RWPE2 (cell line): ENCODE measurements at regions not wholly inside any gene's neighbourhood (a gene's known extent, or its start where the extent isn't known, plus 50 kb on each side); places are given as distances from the start of the nearest gene placed in this dataset.

Experiments used
- ATAC-seq: fragments of 200-7000 bp; cut with Tn5 transposase; 3 replicates; pipeline ENCODE4 v1.9.1; 2021; ENCODE audit warnings: low read depth
- DNase-seq: peaks from one replicate; pipeline ENCODE4 v3.0.0-alpha.2; 2020; ENCODE audit warnings: low spot score
- H3K27ac ChIP-seq: fragments of 450-650 bp; 2 replicates; pipeline ENCODE4 v1.5.1; 2017; ENCODE audit warnings: mild to moderate bottlenecking; ENCODE audit not compliant: poor library complexity, severe bottlenecking
- H3K27me3 ChIP-seq: fragments of 250-450 bp; sonication (Bioruptor Pico); 2 replicates; pipeline ENCODE4 v1.5.1; 2021; ENCODE audit warnings: mild to moderate bottlenecking, moderate library complexity; ENCODE audit not compliant: insufficient read depth, poor library complexity, severe bottlenecking
- H3K36me3 ChIP-seq: fragments of 250-450 bp; sonication (Bioruptor Pico); 2 replicates; pipeline ENCODE4 v1.5.1; 2020; ENCODE audit warnings: low read depth, mild to moderate bottlenecking, moderate library complexity
- H3K4me1 ChIP-seq: fragments of 250-450 bp; sonication (Bioruptor Pico); 2 replicates; pipeline ENCODE4 v1.5.1; 2021; ENCODE audit warnings: mild to moderate bottlenecking, moderate library complexity; ENCODE audit not compliant: insufficient read depth, poor library complexity, severe bottlenecking
- H3K4me3 ChIP-seq: fragments of 250-450 bp; sonication (Bioruptor Pico); 2 replicates; pipeline ENCODE4 v1.5.1; 2021; ENCODE audit warnings: mild to moderate bottlenecking, moderate library complexity; ENCODE audit not compliant: severe bottlenecking
- H3K9me3 ChIP-seq: fragments of 250-450 bp; sonication (Bioruptor Pico); 2 replicates; pipeline ENCODE4 v1.5.1; 2021; ENCODE audit warnings: mild to moderate bottlenecking, moderate library complexity; ENCODE audit not compliant: severe bottlenecking
- TF ChIP-seq, protein P1 (sequence below): fragments of 450-650 bp; IDR thresholded peaks from one replicate; pipeline ENCODE4 v1.5.1; 2017; ENCODE audit warnings: mild to moderate bottlenecking, moderate library complexity; ENCODE audit not compliant: poor library complexity, severe bottlenecking

DNA sequence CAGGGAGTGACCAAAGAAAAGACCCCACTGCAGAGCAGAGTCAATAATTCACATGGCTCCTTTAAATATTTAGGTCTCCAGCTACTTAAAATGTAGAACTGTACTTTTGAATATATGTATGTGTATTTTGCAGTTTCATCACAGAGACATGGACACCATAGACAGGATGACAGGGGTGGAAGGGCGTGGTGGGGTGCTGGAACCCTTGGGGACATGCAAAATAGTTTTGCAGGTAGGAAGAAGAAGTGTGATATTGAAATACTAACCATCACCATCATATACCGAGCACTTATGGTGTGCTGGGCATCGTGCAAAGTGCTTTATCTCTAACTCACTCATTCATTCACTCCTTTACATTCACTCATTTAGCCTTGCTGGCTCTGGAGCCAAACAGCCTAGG lies 72.5 kb upstream of the IGSF21 start:
- Histone ChIP-seq H3K27ac (no peak overlapping the region), H3K4me3 (no peak overlapping the region), H3K27me3 (peaks cover 17% of the 10 kb centered on the region), H3K4me1 (no peaks in the 10 kb centered on the region), H3K9me3 (no peaks in the 10 kb centered on the region), H3K36me3 (no peaks in the 10 kb centered on the region)
- ATAC-seq (no peak), DNase-seq (no peak)
- TF ChIP-seq, protein P1, sequence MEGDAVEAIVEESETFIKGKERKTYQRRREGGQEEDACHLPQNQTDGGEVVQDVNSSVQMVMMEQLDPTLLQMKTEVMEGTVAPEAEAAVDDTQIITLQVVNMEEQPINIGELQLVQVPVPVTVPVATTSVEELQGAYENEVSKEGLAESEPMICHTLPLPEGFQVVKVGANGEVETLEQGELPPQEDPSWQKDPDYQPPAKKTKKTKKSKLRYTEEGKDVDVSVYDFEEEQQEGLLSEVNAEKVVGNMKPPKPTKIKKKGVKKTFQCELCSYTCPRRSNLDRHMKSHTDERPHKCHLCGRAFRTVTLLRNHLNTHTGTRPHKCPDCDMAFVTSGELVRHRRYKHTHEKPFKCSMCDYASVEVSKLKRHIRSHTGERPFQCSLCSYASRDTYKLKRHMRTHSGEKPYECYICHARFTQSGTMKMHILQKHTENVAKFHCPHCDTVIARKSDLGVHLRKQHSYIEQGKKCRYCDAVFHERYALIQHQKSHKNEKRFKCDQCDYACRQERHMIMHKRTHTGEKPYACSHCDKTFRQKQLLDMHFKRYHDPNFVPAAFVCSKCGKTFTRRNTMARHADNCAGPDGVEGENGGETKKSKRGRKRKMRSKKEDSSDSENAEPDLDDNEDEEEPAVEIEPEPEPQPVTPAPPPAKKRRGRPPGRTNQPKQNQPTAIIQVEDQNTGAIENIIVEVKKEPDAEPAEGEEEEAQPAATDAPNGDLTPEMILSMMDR: no peak

DNA sequence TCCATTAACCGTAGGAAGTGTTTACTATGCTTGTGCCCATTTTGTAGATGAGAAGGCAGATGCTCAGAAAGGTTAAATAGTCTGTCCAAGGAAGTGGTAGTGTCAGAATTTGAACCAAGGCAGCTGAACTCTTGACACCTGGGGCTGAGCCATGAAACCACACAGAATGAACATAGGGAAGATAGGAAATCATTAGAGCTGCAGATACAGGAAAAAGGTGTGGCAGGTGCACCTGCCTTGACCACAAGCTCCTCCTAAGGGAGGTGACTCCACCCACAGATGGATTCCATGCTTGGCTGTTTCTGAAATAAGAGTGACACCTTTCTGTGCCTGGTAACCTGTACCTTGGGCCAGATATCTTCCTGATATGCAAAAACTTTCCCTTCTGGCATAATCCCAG lies 69.9 kb upstream of the IGSF21 start:
- Histone ChIP-seq H3K27me3 (no peaks in the 10 kb centered on the region), H3K27ac (no peak overlapping the region), H3K4me3 (no peak overlapping the region), H3K36me3 (no peaks in the 10 kb centered on the region), H3K4me1 (no peaks in the 10 kb centered on the region), H3K9me3 (no peaks in the 10 kb centered on the region)
- DNase-seq (no peak), ATAC-seq (no peak)
- TF ChIP-seq, protein P1: no peak

DNA sequence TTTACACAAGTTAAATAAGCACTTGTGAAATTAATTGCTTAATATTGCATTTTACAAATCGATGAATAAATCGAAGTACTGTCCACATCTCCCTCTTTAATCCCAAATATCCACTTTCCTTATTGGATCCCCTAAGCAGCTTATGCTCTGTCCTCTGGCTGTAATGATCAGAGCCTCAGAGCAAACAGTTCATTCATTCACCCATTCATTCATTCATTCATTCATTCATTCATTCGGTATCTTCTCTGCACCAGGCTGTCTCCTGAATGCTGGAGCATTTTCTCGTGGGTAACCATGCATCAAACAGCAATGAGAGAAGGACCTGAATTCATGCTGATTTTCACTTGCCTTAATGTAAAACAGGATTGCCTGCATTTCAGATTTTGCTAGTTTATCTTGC lies 69.5 kb upstream of the IGSF21 start:
- no peak for DNase-seq
- TF ChIP-seq, protein P1: no peak
- ATAC-seq: no peak
- Histone ChIP-seq H3K9me3 (no peaks in the 10 kb centered on the region), H3K27me3 (no peaks in the 10 kb centered on the region), H3K4me3 (no peak overlapping the region), H3K27ac (no peak overlapping the region), H3K36me3 (no peaks in the 10 kb centered on the region), H3K4me1 (no peaks in the 10 kb centered on the region)

DNA sequence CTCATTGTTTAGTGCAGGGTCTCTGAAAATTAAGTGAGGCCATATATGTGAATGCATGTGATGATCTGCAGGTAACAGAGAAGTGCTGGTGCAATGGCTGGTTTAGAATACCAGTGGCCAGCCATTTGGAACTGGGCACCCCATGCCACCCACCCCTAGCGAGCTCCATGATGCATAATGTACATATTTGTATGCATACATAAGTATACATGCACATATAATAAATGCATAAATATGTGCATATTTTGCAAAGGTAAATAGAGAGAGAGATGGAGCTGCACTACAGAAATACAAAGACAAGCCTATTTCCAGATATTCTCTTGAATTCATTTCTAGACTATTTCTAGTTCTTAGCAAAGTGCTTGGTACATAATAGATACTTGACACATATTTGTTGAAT lies 68.5 kb upstream of the IGSF21 start:
- DNase-seq (no peak), ATAC-seq (no peak)
- H3K9me3 ChIP-seq: no peaks in the 10 kb centered on the region
- no peak overlapping the region for H3K4me3 ChIP-seq
- TF ChIP-seq, protein P1: no peak
- no peaks in the 10 kb centered on the region for H3K27me3 ChIP-seq
- no peaks in the 10 kb centered on the region for H3K36me3 ChIP-seq
- no peak overlapping the region for H3K27ac ChIP-seq
- H3K4me1 ChIP-seq: no peaks in the 10 kb centered on the region

DNA sequence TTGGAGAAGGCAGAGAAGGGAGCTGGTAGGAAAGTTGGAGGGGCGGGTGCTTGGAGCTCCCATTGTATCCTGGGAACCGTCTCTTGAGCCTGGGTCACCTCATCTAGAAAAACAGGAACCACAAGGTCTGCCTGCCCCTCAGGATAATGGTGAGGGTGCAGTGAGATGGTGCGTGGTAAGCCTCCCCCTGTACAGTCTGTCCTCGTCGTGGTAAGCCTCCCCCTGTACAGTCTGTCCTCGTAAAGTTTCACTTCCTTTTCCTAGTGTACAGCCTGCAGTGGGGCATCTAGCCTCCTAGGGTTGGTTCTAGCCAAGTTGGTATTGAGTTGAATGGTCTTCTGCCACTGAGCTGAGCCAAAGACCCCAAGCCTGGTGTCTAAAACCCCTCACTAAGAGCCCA lies 66.5 kb upstream of the IGSF21 start:
- Histone ChIP-seq H3K27ac (no peak overlapping the region), H3K4me1 (no peaks in the 10 kb centered on the region), H3K9me3 (no peaks in the 10 kb centered on the region), H3K4me3 (no peak overlapping the region), H3K36me3 (no peaks in the 10 kb centered on the region), H3K27me3 (no peaks in the 10 kb centered on the region)
- DNase-seq (no peak), ATAC-seq (no peak)
- TF ChIP-seq, protein P1: no peak
